Neural cell (in vitro differentiated cells): ENCODE measurements at regions not wholly inside any gene's neighbourhood (a gene's known extent, or its start where the extent isn't known, plus 50 kb on each side); places are given as distances from the start of the nearest gene placed in this dataset.

Experiments
- CTCF ChIP-seq: fragments of 450-650 bp; IDR thresholded peaks from 2 replicates; pipeline ENCODE4 v1.5.1; 2014; ENCODE audit warnings: antibody characterized with exemption, mild to moderate bottlenecking, moderate library complexity; ENCODE audit not compliant: poor library complexity, severe bottlenecking
- EP300 ChIP-seq: fragments of 450-650 bp; conservative IDR thresholded peaks from 2 replicates; pipeline ENCODE4 v1.6.1; 2014; ENCODE audit warnings: antibody characterized with exemption, mild to moderate bottlenecking, moderate library complexity; ENCODE audit not compliant: poor library complexity, severe bottlenecking
- RAD21 ChIP-seq: fragments of 450-650 bp; conservative IDR thresholded peaks from 2 replicates; pipeline ENCODE4 v1.6.1; 2014; ENCODE audit warnings: antibody characterized with exemption, mild to moderate bottlenecking, moderate library complexity

- TF ChIP-seq CTCF = no peak
- no peak for TF ChIP-seq RAD21
- no peak for TF ChIP-seq EP300
Observed at GRCh38 chr4:11299836-11300235, 128.9 kb downstream of the HS3ST1 start.
